ENCODE measurements at regions not wholly inside any gene's neighbourhood (a gene's known extent, or its start where the extent isn't known, plus 50 kb on each side); places are given as distances from the start of the nearest gene placed in this dataset.

- TF ChIP-seq POLR2A (IDR thresholded peaks at IDR 0.05): no peak
- no peak for TF ChIP-seq CTCF (IDR thresholded peaks at IDR 0.05)
Measured at GRCh38 chr5:106825374-106825773, 845.4 kb downstream of the EFNA5 start.
